Upper lobe of left lung (tissue), 6 donors: ENCODE measurements at regions not wholly inside any gene's neighbourhood (a gene's known extent, or its start where the extent isn't known, plus 50 kb on each side); places are given as distances from the start of the nearest gene placed in this dataset.

Experiments used
- ATAC-seq, 2 donors: fragments of 200-7000 bp; cut with Tn5 transposase; one replicate each; pipeline ENCODE4 v1.9.1; 2022; ENCODE audit warnings: mild to moderate bottlenecking in 2 of 2, moderate library complexity in 2 of 2; ENCODE audit not compliant: low FRiP score in 2 of 2
- DNase-seq, 2 donors: peaks; one replicate each; pipeline ENCODE4 v3.0.0-alpha.2; 2019 to 2020
- H3K27ac ChIP-seq, 4 donors: fragments of 200-600 bp; sonication (generic); one replicate each; pipeline ENCODE4 v1.5.1; 2016 to 2019
- H3K27me3 ChIP-seq, 4 donors: fragments of 200-600 bp; sonication (generic); one replicate each; pipeline ENCODE4 v1.5.1; 2017 to 2019
- H3K36me3 ChIP-seq, 4 donors: fragments of 200-600 bp; sonication (generic); one replicate each; pipeline ENCODE4 v1.5.1; 2016 to 2019
- H3K4me1 ChIP-seq, 4 donors: fragments of 200-600 bp; sonication (generic); one replicate each; pipeline ENCODE4 v1.5.1; 2018 to 2019
- H3K4me3 ChIP-seq, 4 donors: fragments of 200-600 bp; sonication (generic); one replicate each; pipeline ENCODE4 v1.5.1; 2017 to 2019; ENCODE audit warnings: mild to moderate bottlenecking in 2 of 4, moderate library complexity in 1 of 4
- H3K9me3 ChIP-seq, 4 donors: fragments of 200-600 bp; sonication (generic); one replicate each; pipeline ENCODE4 v1.5.1; 2018 to 2019
- CTCF ChIP-seq, 6 experiments: fragments of 450-650 bp in 4 of 6; fragments of 200-600 bp in 2 of 6; sonication (generic) in 2 of 6; IDR thresholded peaks; one replicate each; pipeline ENCODE4 v1.5.1; 2016 to 2019; ENCODE audit warnings: antibody characterized with exemption in 6 of 6
- EP300 ChIP-seq, 4 donors: sonication (generic); formaldehyde crosslinking; IDR thresholded peaks; one replicate each; pipeline ENCODE4 v1.5.1; 2017; ENCODE audit warnings: antibody characterized with exemption in 4 of 4, control low read depth in 2 of 4
- POLR2A ChIP-seq, 4 donors: fragments of 450-650 bp; IDR thresholded peaks; one replicate each; pipeline ENCODE4 v1.5.1; 2016 to 2017; ENCODE audit warnings: antibody characterized with exemption in 4 of 4, mild to moderate bottlenecking in 2 of 4
- POLR2AphosphoS5 ChIP-seq, 2 donors: sonication (generic); formaldehyde crosslinking; IDR thresholded peaks; one replicate each; pipeline ENCODE4 v1.5.1; 2017; ENCODE audit warnings: antibody characterized with exemption in 2 of 2
- WGBS, 2 donors: methylation state at CpG; one replicate each; pipeline ENCODE4 v1.1.5; 2017 to 2018; 5-methylcytosine and 5-hydroxymethylcytosine counted together
- donor health status: DM: no; HTN: no; CAD: no; lungs with moderate emphysema.
- donor health status: DM: no; HTN: yes; CAD: no; lungs with severe emphysema.

GRCh38 chr12:28883406-28883997, 265.6 kb upstream of the FAR2 start:
- DNase-seq (no peak), ATAC-seq (no peak)
- no peaks in the 10 kb centered on the region for H3K4me1 ChIP-seq
- H3K27me3 ChIP-seq, result no peaks in the 10 kb centered on the region
- 35 to 44% methylated on average over 2 of the region's 2 CpGs for WGBS, 2 donors
- TF ChIP-seq POLR2A (IDR thresholded peaks at IDR 0.05), result no peak
- no peak for TF ChIP-seq EP300 (IDR thresholded peaks at IDR 0.05)
- TF ChIP-seq POLR2AphosphoS5 (IDR thresholded peaks at IDR 0.05), result no peak
- TF ChIP-seq CTCF (IDR thresholded peaks at IDR 0.05), result no peak
- no peaks in the 10 kb centered on the region for H3K36me3 ChIP-seq
- H3K27ac ChIP-seq, result no peak overlapping the region
- H3K4me3 ChIP-seq, result no peak overlapping the region
- no peaks in the 10 kb centered on the region for H3K9me3 ChIP-seq

- Histone ChIP-seq H3K9me3 (no peaks in the 10 kb centered on the region), H3K4me3 (no peak overlapping the region), H3K4me1 (no peaks in the 10 kb centered on the region), H3K27me3 (no peaks in the 10 kb centered on the region), H3K27ac (no peak overlapping the region), H3K36me3 (no peaks in the 10 kb centered on the region)
- 48 to 49% methylated on average over 3 of the region's 3 CpGs for WGBS, 2 donors
- DNase-seq, result no peak
- no peak for TF ChIP-seq CTCF (IDR thresholded peaks at IDR 0.05)
- ATAC-seq, result no peak
Measured at GRCh38 chr12:28884904-28885679, 264.0 kb upstream of the FAR2 start.

- H3K27ac ChIP-seq, result no peak overlapping the region
- no peaks in the 10 kb centered on the region for H3K36me3 ChIP-seq
- no peak overlapping the region for H3K4me3 ChIP-seq
- no peaks in the 10 kb centered on the region for H3K27me3 ChIP-seq
- no peaks in the 10 kb centered on the region for H3K9me3 ChIP-seq
- WGBS, 2 donors, result 81 to 92% methylated on average over 2 of the region's 2 CpGs
- ATAC-seq, result no peak
- TF ChIP-seq POLR2AphosphoS5 (IDR thresholded peaks at IDR 0.05) (no peak), POLR2A (IDR thresholded peaks at IDR 0.05) (no peak), CTCF (IDR thresholded peaks at IDR 0.05) (no peak), EP300 (IDR thresholded peaks at IDR 0.05) (no peak)
- no peaks in the 10 kb centered on the region for H3K4me1 ChIP-seq
- no peak for DNase-seq
Measured at GRCh38 chr12:28885928-28886327, 263.1 kb upstream of the FAR2 start.

- Histone ChIP-seq H3K27ac (no peak overlapping the region), H3K27me3 (no peaks in the 10 kb centered on the region), H3K9me3 (no peaks in the 10 kb centered on the region), H3K36me3 (no peaks in the 10 kb centered on the region), H3K4me1 (no peaks in the 10 kb centered on the region), H3K4me3 (no peak overlapping the region)
- ATAC-seq (no peak), DNase-seq (no peak)
- TF ChIP-seq POLR2AphosphoS5 (IDR thresholded peaks at IDR 0.05), result no peak
- TF ChIP-seq EP300 (IDR thresholded peaks at IDR 0.05), result no peak
- TF ChIP-seq POLR2A (IDR thresholded peaks at IDR 0.05), result no peak
- TF ChIP-seq CTCF (IDR thresholded peaks at IDR 0.05), result no peak
Measured at GRCh38 chr12:28887461-28887990, 261.6 kb upstream of the FAR2 start.

- Histone ChIP-seq H3K27me3 (no peaks in the 10 kb centered on the region), H3K9me3 (no peaks in the 10 kb centered on the region), H3K27ac (no peak overlapping the region), H3K4me3 (no peak overlapping the region), H3K36me3 (no peaks in the 10 kb centered on the region), H3K4me1 (no peaks in the 10 kb centered on the region)
- WGBS, 2 donors, result 93 to 96% methylated on average over 4 of the region's 4 CpGs
- DNase-seq (no peak), ATAC-seq (no peak)
- TF ChIP-seq POLR2A (IDR thresholded peaks at IDR 0.05) (no peak), POLR2AphosphoS5 (IDR thresholded peaks at IDR 0.05) (no peak), CTCF (IDR thresholded peaks at IDR 0.05) (no peak), EP300 (IDR thresholded peaks at IDR 0.05) (no peak)
Measured at GRCh38 chr12:28890664-28891063, 258.4 kb upstream of the FAR2 start.
